Endothelial cell of umbilical vein (primary cell): ENCODE measurements at regions not wholly inside any gene's neighbourhood (a gene's known extent, or its start where the extent isn't known, plus 50 kb on each side); places are given as distances from the start of the nearest gene placed in this dataset.

Experiments used
- BruUV-seq: library from RNA; stranded (reverse); fragments of 400-500 nt; replicated peaks from 2 replicates; lab custom pipeline; 2021; lab: Mats Ljungman, UMichigan
- CTCF ChIA-PET: fragments of 300-600, 350-600 bp; sonication (Branson Sonifier 250); formaldehyde crosslinking; loops from one replicate; lab custom pipeline; 2021; ENCODE audit warnings: antibody characterized with exemption, inconsistent platforms; lab: Charles Lee
- POLR2A ChIA-PET: fragments of 300-600, 350-600 bp; sonication (Branson Sonifier 250); formaldehyde crosslinking; loops from one replicate; lab custom pipeline; 2021; ENCODE audit warnings: antibody characterized with exemption, inconsistent platforms; lab: Charles Lee
- DNase-seq: peaks from one replicate; pipeline ENCODE4 v3.0.0-alpha.2; 2011; ENCODE audit warnings: low read depth, low spot score
- FAIRE-seq: peaks from 2 replicates; lab custom pipeline; 2011; peaks lifted over from hg19 to GRCh38; lab: Jason Lieb, UNC
- H2AFZ ChIP-seq: 2 replicates; pipeline ENCODE4 v1.6.0; 2012; ENCODE audit warnings: low read depth, low read length, control low read depth, inconsistent platforms
- H3K27ac ChIP-seq: 2 replicates; pipeline ENCODE4 v1.5.1; 2011; ENCODE audit warnings: low read depth, mild to moderate bottlenecking, control low read depth, low read length, moderate library complexity; ENCODE audit not compliant: insufficient read depth
- H3K27me3 ChIP-seq, 2 experiments: 2 replicates each; pipeline versions ENCODE4 v1.6.0 to v1.6.1; 2011; ENCODE audit warnings: low read length in 2 of 2, mixed read lengths in 1 of 2; ENCODE audit not compliant: control insufficient read depth in 2 of 2, insufficient read depth in 2 of 2
- H3K36me3 ChIP-seq, 2 experiments: 2 replicates in 1 of 2; 3 replicates in 1 of 2; pipeline ENCODE4 v1.5.1; 2011; ENCODE audit warnings: low read length in 2 of 2, mild to moderate bottlenecking in 1 of 2, moderate library complexity in 1 of 2; ENCODE audit not compliant: control insufficient read depth in 2 of 2, insufficient read depth in 2 of 2; ENCODE audit errors: extremely low read depth in 1 of 2
- H3K4me1 ChIP-seq: 3 replicates; pipeline ENCODE4 v1.5.1; 2011; ENCODE audit warnings: mild to moderate bottlenecking, low read length; ENCODE audit not compliant: control insufficient read depth, insufficient read depth; ENCODE audit errors: extremely low read depth
- H3K4me2 ChIP-seq: 2 replicates; pipeline ENCODE4 v1.6.1; 2011; ENCODE audit warnings: low read length, control low read depth, mixed read lengths; ENCODE audit not compliant: insufficient read depth
- H3K4me3 ChIP-seq, 3 experiments: fragments of 200-600 bp in 1 of 3; sonication (generic), shearing (Covaris generic) in 1 of 3; replicated peaks in 1 of 3; 2 replicates each; pipeline ENCODE4 v1.5.1; 2011 to 2016; ENCODE audit warnings: control low read depth in 3 of 3, low read length in 3 of 3, mild to moderate bottlenecking in 2 of 3, inconsistent platforms in 1 of 3, low read depth in 1 of 3, moderate library complexity in 1 of 3; ENCODE audit not compliant: insufficient read depth in 1 of 3
- H3K79me2 ChIP-seq: 2 replicates; pipeline ENCODE4 v1.6.0; 2012; ENCODE audit warnings: low read length, inconsistent platforms; ENCODE audit not compliant: control insufficient read depth, insufficient read depth
- H3K9ac ChIP-seq: replicated peaks from 2 replicates; pipeline ENCODE3; 2011; ENCODE audit warnings: low read length, control low read depth; ENCODE audit not compliant: insufficient read depth; ENCODE audit errors: extremely low read depth
- H3K9me1 ChIP-seq: replicated peaks from 3 replicates; pipeline ENCODE4 v1.6.0; 2011; ENCODE audit warnings: mild to moderate bottlenecking, low read length; ENCODE audit not compliant: control insufficient read depth, insufficient read depth; ENCODE audit errors: extremely low read depth
- H3K9me3 ChIP-seq: replicated peaks from 2 replicates; pipeline ENCODE4 v1.5.1; 2012; ENCODE audit warnings: low read length, inconsistent platforms; ENCODE audit not compliant: control insufficient read depth, insufficient read depth
- H4K20me1 ChIP-seq: replicated peaks from 2 replicates; pipeline ENCODE3; 2011; ENCODE audit warnings: mild to moderate bottlenecking, low read length; ENCODE audit not compliant: control insufficient read depth, insufficient read depth; ENCODE audit errors: extremely low read depth
- CTCF ChIP-seq, 2 donors: IDR thresholded peaks; 1 replicate in 1 of 2; 2 replicates in 1 of 2; pipeline ENCODE4 v1.5.1; 2011; ENCODE audit warnings: low read length in 2 of 2, mild to moderate bottlenecking in 2 of 2, moderate library complexity in 2 of 2, control low read depth in 1 of 2, inconsistent platforms in 1 of 2, low read depth in 1 of 2; ENCODE audit not compliant: insufficient read depth in 1 of 2; ENCODE audit errors: extremely low read depth in 1 of 2
- EZH2 ChIP-seq: IDR thresholded peaks from 2 replicates; pipeline ENCODE4 v1.6.1; 2012; ENCODE audit warnings: borderline replicate concordance, low read depth, mild to moderate bottlenecking, moderate library complexity, low read length, inconsistent platforms; ENCODE audit not compliant: severe bottlenecking
- FOS ChIP-seq: IDR thresholded peaks from 2 replicates; pipeline ENCODE4 v1.6.1; 2011; ENCODE audit warnings: mild to moderate bottlenecking, low read length, moderate library complexity, borderline replicate concordance; ENCODE audit not compliant: insufficient read depth
- GATA2 ChIP-seq: IDR thresholded peaks from 2 replicates; pipeline ENCODE4 v1.7.0; 2011; ENCODE audit warnings: low read depth, mild to moderate bottlenecking, moderate library complexity, mixed read lengths, low read length; ENCODE audit not compliant: insufficient read length, insufficient read depth
- JUN ChIP-seq: IDR thresholded peaks from 2 replicates; pipeline ENCODE4 v1.6.1; 2011; ENCODE audit warnings: borderline replicate concordance, low read depth; ENCODE audit not compliant: insufficient read length, insufficient read depth
- MYC ChIP-seq: IDR thresholded peaks from one replicate; pipeline ENCODE4 v1.6.1; 2011; ENCODE audit warnings: mild to moderate bottlenecking, low read depth, low read length
- POLR2A ChIP-seq: IDR thresholded peaks from 2 replicates; pipeline ENCODE4 v1.6.1; 2012; ENCODE audit warnings: low read depth, mild to moderate bottlenecking, control low read depth, low read length
- POLR2AphosphoS5 ChIP-seq: IDR thresholded peaks from 2 replicates; pipeline ENCODE4 v1.6.1; 2012; ENCODE audit warnings: low read depth, mild to moderate bottlenecking, control low read depth, low read length, moderate library complexity; ENCODE audit not compliant: insufficient read depth
- dilution Hi-C: fragments of 300-500 bp; cut with MboI; formaldehyde crosslinking; loops from one replicate; pipeline ENCODE4 v1.15.0; 2019; ENCODE audit warnings: low sequenced_read_pairs; ENCODE audit not compliant: extremely low pct_ligation_motif_present
- intact Hi-C: fragments of 100-400 bp; cut with micrococcal nuclease; formaldehyde crosslinking; loops from one replicate; pipeline ENCODE4 v1.10.0; 2022
- TF ChIP-seq, protein P1 (sequence below): IDR thresholded peaks from 2 replicates; pipeline ENCODE4 v1.6.1; 2011; ENCODE audit not compliant: insufficient read depth, insufficient read length

- H2AFZ ChIP-seq = no peak overlapping the region
These were observed 905.6 kb downstream of the TSN start for GRCh38 chr2:122660786-122661634.

More at GRCh38 chr2:122660786-122661634, 905.6 kb downstream of the TSN start:
- no peaks in the 10 kb centered on the region for H4K20me1 ChIP-seq
- no peak overlapping the region for H3K4me2 ChIP-seq
- H3K9me3 ChIP-seq = peaks cover 9% of the 10 kb centered on the region
- dilution Hi-C loops = no loop called here
- no peak overlapping the region for H3K9ac ChIP-seq
- intact Hi-C loops = no loop called here
- ChIA-PET CTCF (no interaction called here), POLR2A (no interaction called here)
- no TSS peak for BruUV-seq
- H3K9me1 ChIP-seq = no peaks in the 10 kb centered on the region
- H3K27ac ChIP-seq = no peak overlapping the region
- no peaks in the 10 kb centered on the region for H3K27me3 ChIP-seq
- H3K36me3 ChIP-seq = no peaks in the 10 kb centered on the region
- DNase-seq (no peak), FAIRE-seq (no peak)
- TF ChIP-seq POLR2AphosphoS5 (no peak), POLR2A (no peak), CTCF (IDR thresholded peaks at IDR 0.05; ENCODE audit: extremely low read depth in 1 of 2, insufficient read depth in 1 of 2, low read depth in 1 of 2, low read length in 2 of 2) (no peak), MYC (no peak), FOS (no peak), GATA2 (no peak), EZH2 (no peak), JUN (no peak)
- TF ChIP-seq, protein P1, sequence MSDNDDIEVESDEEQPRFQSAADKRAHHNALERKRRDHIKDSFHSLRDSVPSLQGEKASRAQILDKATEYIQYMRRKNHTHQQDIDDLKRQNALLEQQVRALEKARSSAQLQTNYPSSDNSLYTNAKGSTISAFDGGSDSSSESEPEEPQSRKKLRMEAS = no peak
- no peaks in the 10 kb centered on the region for H3K79me2 ChIP-seq
- H3K4me1 ChIP-seq = no peaks in the 10 kb centered on the region
- H3K4me3 ChIP-seq = no peak overlapping the region
